Mesenchymal stem cell (in vitro differentiated cells and primary cell): ENCODE measurements at regions not wholly inside any gene's neighbourhood (a gene's known extent, or its start where the extent isn't known, plus 50 kb on each side); places are given as distances from the start of the nearest gene placed in this dataset.

Experiments
- DNase-seq: peaks from one replicate; pipeline ENCODE4 v3.0.0-alpha.2; 2013
- H2AFZ ChIP-seq: one replicate; pipeline ENCODE4 v1.6.1; 2013; ENCODE audit warnings: low read depth, mild to moderate bottlenecking, control low read depth, inconsistent platforms, low read length, moderate library complexity
- H2AK5ac ChIP-seq: 2 replicates; pipeline ENCODE4 v1.6.1; 2013; ENCODE audit warnings: low read length, moderate library complexity, mild to moderate bottlenecking, inconsistent platforms; ENCODE audit not compliant: severe bottlenecking
- H2BK120ac ChIP-seq: one replicate; pipeline ENCODE4 v1.6.1; 2013; ENCODE audit warnings: low read depth, mild to moderate bottlenecking, inconsistent platforms, low read length, moderate library complexity
- H2BK12ac ChIP-seq, 2 experiments: one replicate each; pipeline ENCODE4 v1.6.1; 2013; ENCODE audit warnings: inconsistent platforms in 2 of 2, low read length in 2 of 2, mild to moderate bottlenecking in 2 of 2, moderate library complexity in 2 of 2, control low read depth in 1 of 2
- H2BK15ac ChIP-seq: one replicate; pipeline ENCODE4 v1.6.1; 2013; ENCODE audit warnings: mild to moderate bottlenecking, low read depth, inconsistent platforms; ENCODE audit not compliant: poor library complexity, severe bottlenecking
- H2BK5ac ChIP-seq: 2 replicates; pipeline ENCODE4 v1.6.1; 2013; ENCODE audit warnings: low read depth, mild to moderate bottlenecking, low read length, control low read depth, inconsistent platforms; ENCODE audit not compliant: poor library complexity, severe bottlenecking
- H3K14ac ChIP-seq, 2 experiments: one replicate each; pipeline ENCODE4 v1.6.1; 2013; ENCODE audit warnings: inconsistent platforms in 2 of 2, low read length in 2 of 2, control low read depth in 1 of 2, mild to moderate bottlenecking in 1 of 2, moderate library complexity in 1 of 2
- H3K18ac ChIP-seq, 2 experiments: one replicate each; pipeline ENCODE4 v1.6.1; 2013; ENCODE audit warnings: inconsistent platforms in 2 of 2, low read length in 2 of 2, control low read depth in 1 of 2, low read depth in 1 of 2, mild to moderate bottlenecking in 1 of 2
- H3K23ac ChIP-seq, 2 experiments: one replicate each; pipeline ENCODE4 v1.6.1; 2013; ENCODE audit warnings: inconsistent platforms in 2 of 2, low read length in 2 of 2, mild to moderate bottlenecking in 2 of 2, moderate library complexity in 2 of 2, control low read depth in 1 of 2
- H3K27ac ChIP-seq: 2 replicates; pipeline ENCODE4 v1.5.1; 2013; ENCODE audit warnings: mild to moderate bottlenecking, moderate library complexity, low read length, control low read depth, inconsistent platforms; ENCODE audit not compliant: poor library complexity, severe bottlenecking
- H3K27me3 ChIP-seq, 2 experiments: 2 replicates each; pipeline versions ENCODE4 v1.6.1 to v1.7.0; 2013; ENCODE audit warnings: low read length in 2 of 2, mild to moderate bottlenecking in 2 of 2, moderate library complexity in 2 of 2, control low read depth in 1 of 2, inconsistent platforms in 1 of 2; ENCODE audit not compliant: control insufficient read depth in 1 of 2, insufficient read depth in 1 of 2
- H3K36me3 ChIP-seq, 2 experiments: 2 replicates each; pipeline versions ENCODE4 v1.6.1 to v1.7.0; 2013; ENCODE audit warnings: low read length in 2 of 2, control low read depth in 1 of 2, inconsistent platforms in 1 of 2, low read depth in 1 of 2, mild to moderate bottlenecking in 1 of 2; ENCODE audit not compliant: insufficient read depth in 2 of 2, control insufficient read depth in 1 of 2
- H3K4ac ChIP-seq, 2 experiments: one replicate each; pipeline ENCODE4 v1.6.1; 2013; ENCODE audit warnings: inconsistent platforms in 2 of 2, low read length in 2 of 2, mild to moderate bottlenecking in 2 of 2, moderate library complexity in 2 of 2, control low read depth in 1 of 2, low read depth in 1 of 2
- H3K4me1 ChIP-seq: 2 replicates; pipeline ENCODE4 v1.6.1; 2013; ENCODE audit warnings: low read depth, low read length, control low read depth; ENCODE audit not compliant: control insufficient read depth, insufficient read depth
- H3K4me2 ChIP-seq: 2 replicates; pipeline ENCODE4 v1.6.1; 2013; ENCODE audit warnings: low read length, mild to moderate bottlenecking, inconsistent platforms; ENCODE audit not compliant: poor library complexity, severe bottlenecking
- H3K4me3 ChIP-seq, 2 experiments: 2 replicates each; pipeline versions ENCODE4 v1.5.1 to v1.7.0; 2013; ENCODE audit warnings: low read length in 2 of 2, mild to moderate bottlenecking in 2 of 2, control low read depth in 1 of 2, low read depth in 1 of 2; ENCODE audit not compliant: insufficient read depth in 1 of 2
- H3K79me1 ChIP-seq: replicated peaks from 2 replicates; pipeline ENCODE4 v1.6.1; 2013; ENCODE audit warnings: mild to moderate bottlenecking, control low read depth, low read length, inconsistent platforms; ENCODE audit not compliant: poor library complexity, severe bottlenecking
- H3K9ac ChIP-seq: 2 replicates; pipeline ENCODE4 v1.7.0; 2013; ENCODE audit warnings: mild to moderate bottlenecking, low read length, moderate library complexity
- H3K9me3 ChIP-seq: 2 replicates; pipeline ENCODE4 v1.7.0; 2013; ENCODE audit warnings: mild to moderate bottlenecking, low read length; ENCODE audit not compliant: control insufficient read depth
- H4K8ac ChIP-seq: one replicate; pipeline ENCODE4 v1.6.1; 2013; ENCODE audit warnings: inconsistent platforms, mild to moderate bottlenecking, low read length, moderate library complexity
- H4K91ac ChIP-seq: one replicate; pipeline ENCODE4 v1.6.1; 2013; ENCODE audit warnings: mild to moderate bottlenecking, low read length, inconsistent platforms
- WGBS: methylation state at CpG from one replicate; pipeline ENCODE4 v1.1.7; 2013; ENCODE audit warnings: mixed read lengths; 5-methylcytosine and 5-hydroxymethylcytosine counted together

- Histone ChIP-seq H3K4me2 (no peak overlapping the region), H3K27me3 (no peaks in the 10 kb centered on the region), H2AK5ac (no peak overlapping the region), H2BK15ac (no peak overlapping the region), H3K27ac (no peak overlapping the region), H3K4me1 (peaks cover 26% of the 10 kb centered on the region), H3K4me3 (peak overlapping the region in 1 of 2 experiments; percentile 7), H3K14ac (peak overlapping the region in 1 of 2 experiments; percentile 45), H2BK120ac (no peak overlapping the region), H2AFZ (no peak overlapping the region), H3K4ac (no peak overlapping the region), H3K23ac (no peak overlapping the region), H2BK12ac (peak overlapping the region in 1 of 2 experiments; percentile 18), H3K18ac (peak overlapping the region in 1 of 2 experiments; percentile 14), H3K79me1 (peaks cover 53% of the 10 kb centered on the region), H3K9ac (no peak overlapping the region), H4K91ac (no peak overlapping the region), H2BK5ac (no peak overlapping the region), H3K9me3 (no peaks in the 10 kb centered on the region), H3K36me3 (peaks cover 0 to 20% of the 10 kb centered on the region in 2 experiments), H4K8ac (no peak overlapping the region)
- DNase-seq, result no peak
- 77% methylated on average over 9 of the region's 9 CpGs for WGBS
Observed at GRCh38 chr16:85252461-85252860, 140.2 kb upstream of the CIBAR2 start.

GRCh38 chr16:85253084-85253941, 141.0 kb upstream of the CIBAR2 start:
- Histone ChIP-seq H2BK15ac (no peak overlapping the region), H3K4me3 (no peak overlapping the region), H3K27me3 (no peaks in the 10 kb centered on the region), H3K79me1 (peaks cover 49% of the 10 kb centered on the region), H3K9me3 (no peaks in the 10 kb centered on the region), H2BK5ac (no peak overlapping the region), H3K4me1 (peaks cover 26% of the 10 kb centered on the region), H2BK120ac (no peak overlapping the region), H3K23ac (no peak overlapping the region), H3K18ac (peak overlapping the region in 1 of 2 experiments; percentile 13), H3K4me2 (no peak overlapping the region), H3K9ac (no peak overlapping the region), H4K8ac (no peak overlapping the region), H4K91ac (no peak overlapping the region), H3K14ac (no peak overlapping the region), H3K4ac (no peak overlapping the region), H3K36me3 (peaks cover 0 to 25% of the 10 kb centered on the region in 2 experiments), H3K27ac (no peak overlapping the region), H2BK12ac (peak overlapping the region in 1 of 2 experiments; percentile 55), H2AFZ (no peak overlapping the region), H2AK5ac (no peak overlapping the region)
- WGBS, result 55% methylated on average over 21 of the region's 22 CpGs
- peak; percentile 52 for DNase-seq

- Histone ChIP-seq H3K4me3 (no peak overlapping the region), H4K91ac (no peak overlapping the region), H4K8ac (no peak overlapping the region), H3K14ac (no peak overlapping the region), H3K4ac (no peak overlapping the region), H2BK15ac (no peak overlapping the region), H3K4me1 (peaks cover 34% of the 10 kb centered on the region), H2AFZ (no peak overlapping the region), H3K9me3 (no peaks in the 10 kb centered on the region), H3K79me1 (peaks cover 46% of the 10 kb centered on the region), H2BK120ac (no peak overlapping the region), H3K36me3 (peaks cover 0 to 27% of the 10 kb centered on the region in 2 experiments), H2AK5ac (no peak overlapping the region), H2BK12ac (peak overlapping the region in 1 of 2 experiments; percentile 29), H3K18ac (peak overlapping the region in 1 of 2 experiments; percentile 13), H3K23ac (no peak overlapping the region), H2BK5ac (no peak overlapping the region), H3K27me3 (no peaks in the 10 kb centered on the region), H3K4me2 (no peak overlapping the region), H3K9ac (no peak overlapping the region), H3K27ac (no peak overlapping the region)
- WGBS, result 94% methylated on average over 9 of the region's 9 CpGs
- DNase-seq, result no peak
Observed at GRCh38 chr16:85254051-85254450, 141.8 kb upstream of the CIBAR2 start.

GRCh38 chr16:85254921-85255320, 142.6 kb upstream of the CIBAR2 start:
- Histone ChIP-seq H3K79me1 (peaks cover 45% of the 10 kb centered on the region), H3K4me3 (no peak overlapping the region), H3K36me3 (peaks cover 0 to 21% of the 10 kb centered on the region in 2 experiments), H2BK120ac (no peak overlapping the region), H4K91ac (no peak overlapping the region), H2AFZ (no peak overlapping the region), H2BK5ac (no peak overlapping the region), H3K14ac (no peak overlapping the region), H2BK12ac (no peak overlapping the region), H3K27me3 (no peaks in the 10 kb centered on the region), H3K23ac (no peak overlapping the region), H3K9ac (no peak overlapping the region), H3K4me1 (peaks cover 39% of the 10 kb centered on the region), H2BK15ac (no peak overlapping the region), H2AK5ac (no peak overlapping the region), H3K4me2 (no peak overlapping the region), H3K4ac (no peak overlapping the region), H4K8ac (no peak overlapping the region), H3K9me3 (no peaks in the 10 kb centered on the region), H3K27ac (no peak overlapping the region), H3K18ac (no peak overlapping the region)
- 93% methylated on average over 5 of the region's 24 CpGs for WGBS
- no peak for DNase-seq
